Pulmonary artery endothelial cell (primary cell): ENCODE measurements at regions not wholly inside any gene's neighbourhood (a gene's known extent, or its start where the extent isn't known, plus 50 kb on each side); places are given as distances from the start of the nearest gene placed in this dataset.

Experiments used
- DNase-seq: peaks from one replicate; pipeline ENCODE4 v3.0.0-alpha.2; 2011; ENCODE audit warnings: low read depth, low spot score

DNA sequence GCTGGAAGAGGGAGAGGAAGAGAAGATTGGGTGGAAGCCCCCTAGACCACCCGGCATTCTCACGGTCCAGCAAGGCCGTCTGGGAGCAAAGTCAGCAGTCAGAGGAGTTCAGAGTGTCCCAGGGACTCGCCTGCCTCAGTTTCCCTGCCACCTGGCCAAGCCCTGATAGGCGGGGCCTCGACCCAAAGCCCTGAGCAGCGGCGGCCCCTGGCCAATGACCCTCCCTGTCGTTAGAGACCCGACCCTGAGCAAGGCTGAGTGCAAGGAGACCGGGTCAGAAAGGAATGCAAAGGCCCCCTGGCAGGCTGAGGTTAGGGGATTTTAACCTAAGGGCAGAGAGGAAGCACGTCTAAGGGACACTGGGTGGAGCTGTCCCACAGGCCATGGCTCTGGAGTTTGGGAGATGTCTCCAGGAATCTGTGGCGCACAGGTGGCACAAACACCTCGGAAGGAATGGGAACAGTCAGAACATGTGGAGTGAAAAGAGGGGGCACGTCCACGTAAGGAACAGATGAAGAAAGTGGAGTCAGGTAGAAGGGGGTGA lies 196.8 kb upstream of the PDE1C start:
- DNase-seq, result no peak

DNA sequence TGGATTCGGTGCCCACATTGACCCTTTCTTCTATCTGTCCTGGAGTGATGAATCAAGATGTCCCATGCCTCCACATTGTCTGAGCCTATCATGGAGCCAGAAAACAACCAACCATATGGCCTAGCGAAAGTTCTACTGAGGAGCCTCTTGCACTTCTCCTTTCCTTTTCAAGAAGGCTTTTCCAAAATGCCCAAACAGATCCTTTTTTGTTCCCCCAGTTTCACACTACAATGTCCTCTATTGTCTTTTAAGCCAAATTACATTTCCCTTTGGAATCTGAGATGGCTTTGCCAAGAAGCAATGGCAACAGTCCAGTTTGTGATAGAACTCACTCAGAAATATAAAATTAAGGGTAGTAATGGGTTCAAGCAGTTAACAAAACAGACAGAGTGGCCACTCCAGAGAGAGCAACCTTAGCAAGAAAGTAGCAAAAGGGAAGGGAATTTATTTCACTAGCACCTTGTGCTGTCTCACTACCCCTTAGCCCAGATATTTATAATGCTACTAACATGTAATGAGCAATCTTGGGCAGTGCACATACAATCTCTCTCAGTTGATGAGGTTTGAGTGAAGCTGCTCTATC lies 194.6 kb upstream of the PDE1C start:
- DNase-seq, result no peak

DNA sequence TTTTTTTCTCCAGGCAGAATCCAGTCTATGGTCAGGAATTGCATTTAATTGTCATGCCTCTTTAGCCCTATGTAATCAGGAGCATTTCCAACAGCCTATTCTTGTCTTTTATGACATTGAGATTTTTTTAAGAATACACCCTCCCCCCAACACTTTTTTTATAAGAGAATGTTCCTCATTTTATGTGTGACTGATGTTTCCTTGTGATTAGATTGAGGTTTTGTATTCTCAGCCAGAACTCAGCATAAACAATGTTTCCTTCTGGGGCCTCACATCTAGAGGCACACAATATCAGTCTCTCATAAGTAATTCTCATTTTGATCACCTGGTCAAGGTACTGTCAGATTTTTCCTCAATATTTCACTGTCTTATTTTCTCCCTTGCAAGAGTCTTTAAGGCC lies 193.4 kb upstream of the PDE1C start:
- no peak for DNase-seq

DNA sequence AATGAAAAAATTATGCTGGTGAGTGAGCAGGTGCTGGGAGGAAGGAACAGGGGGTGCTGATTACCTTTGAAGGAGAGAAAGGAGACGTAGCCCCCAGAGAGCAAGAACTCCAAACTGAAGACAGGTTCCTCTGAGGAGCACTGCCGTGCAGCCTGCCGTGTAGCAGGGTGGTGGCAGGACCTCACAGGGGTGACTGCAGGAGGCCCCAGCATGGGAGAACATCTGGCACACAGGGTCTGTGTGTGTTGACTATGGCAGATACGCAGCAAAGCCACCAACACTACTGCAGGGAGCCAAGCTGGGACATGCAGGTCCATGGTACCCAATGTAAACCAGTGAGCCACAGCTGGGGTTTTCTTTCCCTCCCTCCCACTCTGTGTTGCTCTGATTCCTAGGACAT lies 192.1 kb upstream of the PDE1C start:
- no peak for DNase-seq

DNA sequence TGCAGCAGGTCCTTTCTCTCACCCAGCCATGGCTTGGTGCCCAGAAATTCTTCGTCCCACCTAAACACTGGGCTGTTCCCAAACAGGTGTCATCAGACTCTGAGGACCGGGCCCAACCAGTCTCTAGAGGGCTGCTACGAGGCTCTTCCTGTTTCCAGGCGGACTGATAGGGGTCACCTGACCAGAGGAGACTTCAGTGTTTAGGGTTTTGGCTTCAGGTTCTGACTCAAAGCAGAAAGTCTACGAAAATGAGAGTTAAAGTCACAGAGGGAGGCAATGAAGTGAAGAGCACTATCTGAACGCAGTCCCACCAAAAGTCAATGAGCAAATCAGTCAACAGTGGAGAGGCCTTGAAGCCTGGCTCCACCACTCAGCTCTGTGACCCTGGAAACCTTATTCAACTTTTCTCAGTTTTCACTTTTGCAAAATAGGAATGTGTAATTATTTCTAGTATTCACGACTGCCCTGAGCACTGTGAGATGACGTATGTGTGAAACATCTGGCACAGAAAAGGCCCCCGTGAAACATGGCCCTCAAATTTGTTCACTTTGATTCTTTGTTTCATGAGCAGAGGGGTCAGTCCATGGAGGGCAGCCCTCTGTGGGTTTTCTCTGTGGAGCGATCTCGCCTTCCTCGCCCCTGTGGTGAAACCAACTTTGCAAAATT lies 189.9 kb upstream of the PDE1C start:
- no peak for DNase-seq

DNA sequence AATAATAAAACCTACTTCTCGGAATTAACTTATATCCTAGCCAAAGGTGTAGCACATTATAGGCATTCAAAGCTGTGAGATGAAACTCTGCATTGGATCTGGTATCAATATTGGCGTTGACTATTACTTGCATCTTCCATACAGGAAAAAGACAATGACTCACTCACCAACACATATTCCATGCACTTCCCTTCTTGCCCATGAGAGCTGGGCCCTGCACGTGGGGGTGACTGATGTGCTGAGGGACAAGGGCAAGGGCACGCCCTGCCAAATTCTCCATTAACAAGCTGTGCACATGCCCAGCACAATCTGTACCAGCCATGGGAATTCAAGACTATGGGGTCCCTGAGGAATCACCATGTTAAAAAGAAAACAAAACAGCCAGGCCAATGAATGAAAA lies 188.1 kb upstream of the PDE1C start:
- no peak for DNase-seq

DNA sequence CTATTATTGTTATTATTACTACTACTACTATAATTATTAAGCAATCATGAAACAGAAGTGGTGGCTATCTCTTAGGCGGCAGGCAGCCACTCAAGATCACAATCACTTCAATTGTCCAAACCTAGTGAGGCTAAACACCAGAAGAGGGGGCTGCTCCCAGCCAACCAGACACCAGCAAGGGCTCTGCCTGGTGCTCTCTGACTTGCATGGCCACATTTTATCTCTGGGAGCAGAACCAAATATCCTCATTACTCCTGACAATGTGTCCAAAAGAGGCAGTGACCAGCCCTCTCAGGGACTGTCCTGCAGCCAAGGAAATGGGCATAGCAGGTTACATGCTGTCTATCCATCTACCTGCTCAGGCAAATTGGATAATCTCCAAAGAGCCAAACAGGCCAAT lies 187.4 kb upstream of the PDE1C start:
- no peak for DNase-seq

DNA sequence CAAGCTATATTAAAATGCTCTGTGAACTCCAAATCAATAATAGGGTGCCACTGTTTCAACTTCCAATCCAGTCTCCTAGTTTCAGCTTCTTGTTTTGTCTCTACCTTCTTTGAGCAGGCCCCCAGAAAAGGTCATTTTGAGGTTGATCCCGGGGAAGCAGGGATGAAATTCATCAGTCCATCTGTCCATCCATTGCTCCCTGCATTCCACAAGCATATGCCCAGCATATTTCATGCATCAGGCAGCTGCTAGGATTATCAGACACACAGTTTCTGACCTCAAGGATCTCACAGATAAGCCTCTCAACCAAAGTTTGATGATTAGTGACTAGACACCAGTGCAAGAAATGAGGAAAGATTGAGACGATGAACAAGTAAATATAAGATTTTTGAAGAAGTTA lies 186.6 kb upstream of the PDE1C start:
- no peak for DNase-seq

DNA sequence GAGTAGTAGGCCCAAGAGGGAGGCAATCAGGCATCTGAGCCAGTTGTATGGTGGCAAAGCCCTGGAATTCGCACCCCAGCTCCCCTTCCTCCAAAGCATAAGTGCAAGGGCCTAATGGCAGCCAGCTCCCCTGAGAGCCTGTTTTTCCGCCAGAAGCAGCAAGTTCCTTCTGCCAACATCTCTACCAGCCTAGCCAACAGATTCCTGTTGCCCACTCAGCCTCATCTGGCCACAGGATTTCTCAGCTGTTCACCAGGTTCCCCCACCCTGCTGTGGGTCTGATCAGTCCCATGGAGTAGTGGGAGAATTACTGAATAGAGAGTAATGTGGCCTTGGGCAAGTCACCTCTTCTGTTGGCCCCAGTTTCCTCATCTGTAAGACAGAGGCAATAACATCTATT lies 186.2 kb upstream of the PDE1C start:
- DNase-seq, result no peak

DNA sequence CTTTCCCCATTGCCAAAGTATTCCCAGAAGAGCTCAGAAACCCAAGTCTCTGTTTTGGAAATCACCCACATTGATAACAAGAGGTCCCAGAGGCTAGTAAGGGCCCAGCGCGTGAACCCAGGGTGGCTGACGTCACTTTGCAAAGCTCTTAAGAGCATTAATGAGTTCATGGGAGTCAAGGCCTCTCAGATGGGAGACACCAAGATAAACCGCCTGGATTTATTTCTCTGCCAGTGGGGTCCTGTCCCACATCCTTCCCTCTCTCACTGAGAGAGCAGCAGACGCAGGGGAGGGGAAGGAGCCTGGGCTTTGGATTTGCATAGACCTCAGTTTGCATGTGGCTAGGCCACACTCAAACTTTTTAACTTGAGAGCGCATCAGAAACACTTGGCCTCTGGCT lies 184.8 kb upstream of the PDE1C start:
- DNase-seq, result no peak

DNA sequence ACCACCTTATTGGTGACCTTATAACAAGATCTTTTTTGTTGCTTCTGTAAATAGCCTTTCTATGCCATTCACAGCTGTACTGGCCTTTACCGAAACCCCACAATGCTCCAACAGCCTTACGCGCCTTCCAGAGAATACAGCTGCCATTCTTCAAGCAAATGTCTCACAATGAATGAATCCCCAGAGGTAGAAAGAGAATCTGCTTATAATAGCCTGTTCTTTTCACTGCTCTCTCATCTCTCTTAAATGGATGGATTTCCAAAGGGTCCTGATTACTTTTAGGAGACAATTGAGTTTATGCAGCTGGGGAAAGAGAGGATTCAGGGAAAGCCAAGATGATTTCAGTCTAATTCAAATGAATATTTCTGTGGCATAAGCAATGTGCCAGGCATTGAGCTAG lies 183.1 kb upstream of the PDE1C start:
- DNase-seq, result no peak

DNA sequence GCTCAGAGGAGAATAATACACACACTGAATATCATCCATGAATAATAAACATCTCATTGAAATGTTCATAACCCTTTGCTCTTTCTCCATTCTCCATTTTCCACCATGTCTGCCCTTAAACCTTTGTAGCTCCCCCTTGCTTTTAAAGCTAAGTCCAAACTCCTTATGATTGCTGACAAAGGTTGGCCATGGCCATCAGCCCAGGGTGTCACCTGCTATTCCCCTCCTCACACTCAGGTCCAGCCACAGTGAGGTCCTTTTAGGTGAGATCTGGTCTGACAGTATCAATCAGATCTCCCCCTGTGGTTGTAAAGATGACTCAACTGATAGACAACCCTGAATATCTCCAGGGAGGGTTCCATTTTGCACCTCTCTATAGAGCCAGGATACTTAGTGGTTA lies 181.5 kb upstream of the PDE1C start:
- no peak for DNase-seq

DNA sequence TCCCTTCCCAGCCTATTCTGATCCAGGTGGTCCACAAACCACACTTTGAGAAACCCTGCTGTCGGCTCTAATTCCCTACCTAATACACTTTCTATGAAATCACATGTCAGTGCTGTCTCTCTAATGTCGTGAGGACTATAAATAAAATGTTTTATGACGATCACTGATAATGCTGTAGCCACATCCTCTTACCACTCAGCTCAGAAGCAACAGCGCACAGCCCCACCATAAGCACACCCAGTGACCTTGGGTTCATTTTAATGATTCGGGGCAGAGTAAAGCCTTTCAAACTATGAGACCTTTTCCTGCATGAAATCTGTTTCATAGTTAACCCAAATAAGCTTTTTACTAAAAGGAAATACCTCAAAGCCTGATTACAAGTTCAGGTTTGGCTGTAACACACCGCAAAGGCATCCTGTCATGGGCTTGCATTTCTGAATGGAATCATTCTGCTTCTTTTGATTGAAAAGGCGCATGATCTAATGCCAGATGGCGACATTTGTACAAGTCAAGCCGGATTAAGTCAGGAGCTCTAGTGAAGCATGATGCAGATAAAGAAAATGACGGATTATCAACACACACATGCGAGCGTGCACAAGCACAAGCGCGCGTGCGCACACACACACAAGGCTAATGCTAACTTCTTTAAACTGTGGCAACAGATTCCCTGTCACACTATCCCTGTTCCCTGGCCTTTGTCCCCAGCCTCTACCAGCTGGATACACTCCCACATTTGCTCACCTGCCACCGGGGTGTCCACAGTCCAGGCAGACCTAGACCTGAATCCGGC lies 180.5 kb upstream of the PDE1C start:
- no peak for DNase-seq

DNA sequence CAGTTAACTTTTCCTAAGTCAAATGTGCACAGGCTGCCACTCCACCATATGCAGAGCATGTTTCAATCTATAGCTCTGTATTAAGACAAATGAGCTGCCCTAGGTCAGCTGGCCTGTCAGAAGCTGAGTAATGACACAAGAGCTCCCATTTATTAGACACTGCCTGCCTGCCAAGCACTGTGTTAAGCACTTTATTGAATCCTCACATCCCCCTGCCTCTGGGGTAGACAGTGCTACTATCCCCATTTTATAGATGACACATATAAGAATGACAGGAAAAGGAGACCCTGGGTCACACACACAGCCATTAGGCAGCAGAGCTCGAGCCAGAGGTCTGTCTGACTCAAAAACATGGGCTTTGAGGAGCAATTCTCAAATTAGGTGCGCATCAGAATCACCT lies 179.8 kb upstream of the PDE1C start:
- DNase-seq, result no peak

DNA sequence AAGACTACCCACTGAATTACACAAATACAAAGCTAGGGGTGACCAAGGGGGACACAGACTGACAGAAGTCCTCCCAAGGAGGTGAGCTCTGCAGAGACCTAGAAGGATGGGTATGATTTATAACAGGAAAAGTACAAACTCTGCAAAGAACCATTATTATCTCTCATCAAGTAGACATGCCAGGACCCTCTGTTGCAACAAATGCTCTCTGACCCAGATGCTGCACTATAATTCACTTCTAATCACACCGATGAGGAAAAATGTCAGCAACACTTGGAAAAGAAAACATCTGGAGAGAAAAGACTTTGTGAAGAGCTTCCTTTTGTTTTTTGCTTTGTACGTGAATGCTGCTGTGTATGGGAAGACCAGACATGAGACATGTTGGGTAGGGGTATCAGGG lies 178.3 kb upstream of the PDE1C start:
- no peak for DNase-seq

DNA sequence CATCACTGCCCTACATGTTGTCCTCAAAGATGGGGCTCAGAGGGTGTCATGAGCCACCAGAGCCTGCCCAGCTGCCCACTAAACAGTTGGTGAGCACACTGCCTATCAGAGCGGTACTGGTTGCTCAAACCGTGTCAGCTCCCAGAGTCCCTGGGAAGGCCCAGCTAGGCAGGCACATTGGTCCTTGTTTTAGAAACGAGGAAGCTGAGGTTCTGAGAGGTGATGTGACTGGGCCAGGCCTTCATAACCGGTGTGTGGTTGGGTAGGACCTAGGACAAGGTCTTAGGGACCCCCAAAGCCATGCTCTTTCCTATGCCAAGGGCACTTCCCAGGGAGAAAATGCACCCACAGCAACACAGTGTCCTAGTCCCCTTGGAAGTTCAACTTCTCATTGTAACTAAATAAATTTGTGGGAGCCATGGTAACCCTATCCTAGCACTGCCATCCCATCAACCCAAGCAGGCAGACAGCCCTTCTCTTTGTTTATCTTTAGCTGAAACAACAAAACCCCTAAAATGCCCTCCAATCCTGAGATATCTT lies 174.7 kb upstream of the PDE1C start:
- DNase-seq, result no peak

DNA sequence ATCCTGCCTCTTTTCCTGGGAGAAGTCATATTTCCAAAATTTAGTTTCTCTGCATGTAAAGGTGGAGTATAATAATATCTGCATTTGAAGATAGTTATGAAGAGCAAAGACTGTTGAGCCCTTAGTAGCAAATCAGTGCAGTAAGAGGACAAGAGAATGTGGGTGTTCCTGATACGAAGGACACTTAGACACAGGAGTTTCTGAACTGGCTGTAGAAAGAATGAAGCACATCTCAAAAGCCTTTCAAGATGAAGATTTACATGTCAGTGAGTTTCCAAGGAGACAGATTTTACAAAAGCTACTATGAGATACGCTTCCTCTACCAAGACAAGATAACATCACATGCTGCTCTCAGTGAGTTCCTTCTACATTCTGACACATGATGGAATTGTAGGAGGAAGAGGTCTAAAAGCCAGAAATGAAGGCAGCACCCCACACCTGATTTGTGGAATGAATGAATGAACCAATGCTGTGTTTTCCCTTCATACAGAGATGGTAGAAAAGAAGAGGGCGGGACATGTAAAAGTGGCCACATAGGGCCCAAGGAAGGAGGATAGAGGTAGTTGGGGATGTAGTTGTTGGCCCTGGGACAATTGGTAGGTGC lies 173.6 kb upstream of the PDE1C start:
- DNase-seq, result no peak

DNA sequence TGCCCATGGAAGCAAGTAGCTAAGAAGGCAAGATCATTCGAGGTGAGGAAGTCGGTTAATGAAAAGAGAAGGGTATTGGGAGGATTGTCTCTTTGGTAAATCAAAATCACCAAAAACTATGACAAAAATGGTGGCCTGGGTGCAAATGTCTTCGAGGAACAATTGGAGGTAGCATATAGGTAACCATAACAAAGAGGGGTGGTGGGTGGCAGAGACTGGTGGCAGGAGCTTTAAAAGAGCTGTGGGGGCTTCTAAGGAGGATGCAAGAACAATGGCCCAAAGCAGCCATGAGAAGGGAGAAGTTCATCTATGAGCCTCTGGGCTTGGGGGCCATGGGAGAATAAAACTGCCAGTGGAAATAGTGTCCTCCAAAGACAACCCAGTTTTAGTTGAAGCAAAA lies 172.2 kb upstream of the PDE1C start:
- no peak for DNase-seq

DNA sequence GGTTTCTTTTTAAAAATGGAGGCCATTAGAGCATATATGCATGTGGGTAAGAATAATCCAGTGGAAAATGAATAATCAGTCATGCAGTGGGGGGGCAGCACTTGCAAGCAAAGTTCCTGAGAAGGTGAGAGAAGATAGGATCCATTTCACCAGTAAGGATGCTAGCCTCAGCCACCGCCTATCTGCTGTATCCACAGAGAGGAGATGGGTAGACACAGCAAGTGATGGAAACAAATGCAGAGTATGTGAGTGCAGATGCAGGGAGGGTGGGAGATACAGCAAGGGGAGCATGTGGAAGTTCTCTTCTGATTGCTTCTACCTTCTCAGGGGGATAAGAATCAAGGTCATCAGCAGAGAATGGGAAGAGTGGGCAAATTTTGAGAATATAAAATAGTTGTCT lies 171.4 kb upstream of the PDE1C start:
- no peak for DNase-seq

DNA sequence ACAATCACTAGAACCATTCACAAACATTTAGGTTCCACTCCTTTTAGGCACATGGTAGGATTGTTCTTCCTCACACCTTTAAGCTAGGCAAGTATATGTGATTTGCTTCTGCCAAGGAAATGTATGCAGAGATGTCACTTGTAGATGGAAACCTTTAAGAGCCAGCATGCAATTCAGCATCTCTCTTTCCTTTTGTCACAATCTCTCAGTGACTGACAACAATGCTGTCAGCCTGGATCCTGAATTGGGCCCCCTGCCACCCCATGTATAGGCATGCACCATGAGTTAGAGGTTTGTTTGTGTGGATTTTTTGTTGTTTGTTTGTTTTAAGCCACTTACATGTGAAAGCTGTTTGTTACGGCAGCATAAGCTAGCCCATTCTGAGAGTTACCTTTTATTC lies 169.6 kb upstream of the PDE1C start:
- DNase-seq, result no peak

DNA sequence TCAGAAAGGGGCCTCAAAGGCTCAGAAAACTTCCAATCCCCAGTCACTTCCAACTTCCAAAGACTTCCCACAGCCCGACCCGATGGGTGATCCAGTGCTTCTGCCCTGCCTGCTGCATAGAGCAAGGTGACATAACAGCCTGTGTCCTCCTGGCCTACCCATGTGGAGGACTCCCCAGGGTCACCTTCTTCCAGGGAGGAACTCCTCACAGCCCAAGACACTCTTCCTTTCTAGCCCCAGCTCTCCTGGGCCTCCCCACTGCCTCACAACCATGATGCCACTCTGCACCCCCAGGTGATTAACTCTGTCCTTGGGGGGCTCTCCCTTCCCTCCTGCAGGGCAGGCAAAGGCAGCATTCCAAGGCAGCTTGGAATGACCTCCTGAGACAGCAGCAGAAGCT lies 158.4 kb upstream of the PDE1C start:
- DNase-seq, result no peak

DNA sequence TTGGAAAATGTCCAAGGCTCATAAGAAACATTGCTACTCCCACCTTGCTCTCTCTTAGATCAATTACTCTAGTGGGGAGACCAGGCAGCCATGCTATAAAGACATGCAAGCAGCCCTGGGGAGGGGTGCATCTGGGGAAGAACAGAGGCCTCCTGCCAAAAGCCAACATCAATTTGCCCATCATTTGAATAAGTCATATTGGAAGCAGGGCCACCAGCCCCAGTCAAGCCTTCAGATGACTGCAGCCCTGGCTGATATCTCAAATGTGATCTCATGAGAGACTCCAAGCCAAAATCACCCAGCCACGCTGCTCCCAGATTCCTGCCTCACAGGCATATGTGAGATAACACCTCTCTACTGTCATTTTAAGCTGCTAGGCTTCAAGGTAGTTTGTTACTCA lies 157.5 kb upstream of the PDE1C start:
- DNase-seq, result no peak
